ENCODE measurements at regions not wholly inside any gene's neighbourhood (a gene's known extent, or its start where the extent isn't known, plus 50 kb on each side); places are given as distances from the start of the nearest gene placed in this dataset.

- H3K4me3 Mint-ChIP-seq, result no peak overlapping the region
- no peak for DNase-seq
- CTCF ChIA-PET, result no interaction called here
- H3K4me1 Mint-ChIP-seq, result no peaks in the 10 kb centered on the region
- H3K27ac Mint-ChIP-seq, result no peak overlapping the region
- H3K27me3 Mint-ChIP-seq, result no peaks in the 10 kb centered on the region
- peaks cover 2% of the 10 kb centered on the region for H3K9me3 Mint-ChIP-seq
- no peaks in the 10 kb centered on the region for H3K36me3 Mint-ChIP-seq
Observed at GRCh38 chr11:131232261-131232660, 138.2 kb upstream of the NTM start.

- H3K27me3 Mint-ChIP-seq, result no peaks in the 10 kb centered on the region
- peaks cover 2% of the 10 kb centered on the region for H3K9me3 Mint-ChIP-seq
- no peak for DNase-seq
- no peaks in the 10 kb centered on the region for H3K4me1 Mint-ChIP-seq
- no peak overlapping the region for H3K4me3 Mint-ChIP-seq
- no peaks in the 10 kb centered on the region for H3K36me3 Mint-ChIP-seq
- CTCF ChIA-PET, result interaction anchor here (0.6 kb wide), 1 partner anchor 864 kb away, joined by 3 read pairs; no protein-coding TSS in a partner anchor
- no peak overlapping the region for H3K27ac Mint-ChIP-seq
Observed at GRCh38 chr11:131234221-131234620, 136.2 kb upstream of the NTM start.

GRCh38 chr11:131235328-131236298 lies 134.8 kb upstream of the NTM start:
- Mint-ChIP-seq H3K4me3 (no peak overlapping the region), H3K36me3 (no peaks in the 10 kb centered on the region), H3K27ac (no peak overlapping the region), H3K4me1 (no peaks in the 10 kb centered on the region), H3K9me3 (peaks cover 2% of the 10 kb centered on the region), H3K27me3 (no peaks in the 10 kb centered on the region)
- no peak for DNase-seq
- CTCF ChIA-PET, result no interaction called here

- H3K4me3 Mint-ChIP-seq, result no peak overlapping the region
- CTCF ChIA-PET, result no interaction called here
- H3K27ac Mint-ChIP-seq, result no peak overlapping the region
Observed at GRCh38 chr11:131240421-131240820, 130.0 kb upstream of the NTM start.

GRCh38 chr11:131242476-131243000 lies 127.9 kb upstream of the NTM start:
- CTCF ChIA-PET, result interaction anchor here (1.6 kb wide), 1 partner anchor 432 kb away, joined by 3 read pairs; no protein-coding TSS in a partner anchor
- no peak for DNase-seq
- Mint-ChIP-seq H3K4me1 (no peaks in the 10 kb centered on the region), H3K9me3 (peaks cover 4% of the 10 kb centered on the region), H3K36me3 (no peaks in the 10 kb centered on the region), H3K27me3 (no peaks in the 10 kb centered on the region), H3K4me3 (no peak overlapping the region), H3K27ac (no peak overlapping the region)

More at GRCh38 chr11:131240421-131240820, 130.0 kb upstream of the NTM start:
- peaks cover 4% of the 10 kb centered on the region for H3K9me3 Mint-ChIP-seq
- DNase-seq, result no peak
- H3K36me3 Mint-ChIP-seq, result no peaks in the 10 kb centered on the region
- no peaks in the 10 kb centered on the region for H3K27me3 Mint-ChIP-seq
- no peaks in the 10 kb centered on the region for H3K4me1 Mint-ChIP-seq

GRCh38 chr11:131246156-131246555 lies 124.3 kb upstream of the NTM start:
- CTCF ChIA-PET, result interaction anchor here (1.6 kb wide), 1 partner anchor 428 kb away, joined by 4 read pairs; no protein-coding TSS in a partner anchor
- no peaks in the 10 kb centered on the region for H3K4me1 Mint-ChIP-seq
- no peak for DNase-seq
- H3K36me3 Mint-ChIP-seq, result no peaks in the 10 kb centered on the region
- H3K27me3 Mint-ChIP-seq, result no peaks in the 10 kb centered on the region
- H3K9me3 Mint-ChIP-seq, result peaks cover under 1% of the 10 kb centered on the region
- no peak overlapping the region for H3K4me3 Mint-ChIP-seq
- no peak overlapping the region for H3K27ac Mint-ChIP-seq

GRCh38 chr11:131246663-131247062 lies 123.8 kb upstream of the NTM start:
- no peak for DNase-seq
- H3K36me3 Mint-ChIP-seq, result no peaks in the 10 kb centered on the region
- CTCF ChIA-PET, result interaction anchor here (1.6 kb wide), 1 partner anchor 428 kb away, joined by 4 read pairs; no protein-coding TSS in a partner anchor
- H3K4me3 Mint-ChIP-seq, result no peak overlapping the region
- H3K27me3 Mint-ChIP-seq, result no peaks in the 10 kb centered on the region
- H3K4me1 Mint-ChIP-seq, result no peaks in the 10 kb centered on the region
- no peak overlapping the region for H3K27ac Mint-ChIP-seq
- H3K9me3 Mint-ChIP-seq, result no peaks in the 10 kb centered on the region

GRCh38 chr11:131248588-131248987 lies 121.8 kb upstream of the NTM start:
- Mint-ChIP-seq H3K27ac (no peak overlapping the region), H3K27me3 (no peaks in the 10 kb centered on the region), H3K36me3 (no peaks in the 10 kb centered on the region), H3K9me3 (no peaks in the 10 kb centered on the region), H3K4me1 (no peaks in the 10 kb centered on the region), H3K4me3 (no peak overlapping the region)
- CTCF ChIA-PET, result no interaction called here
- no peak for DNase-seq

GRCh38 chr11:131253142-131253655 lies 117.2 kb upstream of the NTM start:
- Mint-ChIP-seq H3K4me1 (no peaks in the 10 kb centered on the region), H3K9me3 (no peaks in the 10 kb centered on the region), H3K4me3 (no peak overlapping the region), H3K27me3 (no peaks in the 10 kb centered on the region), H3K36me3 (no peaks in the 10 kb centered on the region), H3K27ac (no peak overlapping the region)
- CTCF ChIA-PET, result no interaction called here
- DNase-seq, result no peak

- CTCF ChIA-PET, result no interaction called here
- DNase-seq, result no peak
- H3K4me1 Mint-ChIP-seq, result no peaks in the 10 kb centered on the region
- no peaks in the 10 kb centered on the region for H3K36me3 Mint-ChIP-seq
- H3K9me3 Mint-ChIP-seq, result no peaks in the 10 kb centered on the region
- H3K4me3 Mint-ChIP-seq, result no peak overlapping the region
- no peak overlapping the region for H3K27ac Mint-ChIP-seq
- no peaks in the 10 kb centered on the region for H3K27me3 Mint-ChIP-seq
Observed at GRCh38 chr11:131253656-131254151, 116.7 kb upstream of the NTM start.

GRCh38 chr11:131254254-131254653 lies 116.2 kb upstream of the NTM start:
- no peaks in the 10 kb centered on the region for H3K4me1 Mint-ChIP-seq
- no peak overlapping the region for H3K4me3 Mint-ChIP-seq
- H3K27me3 Mint-ChIP-seq, result no peaks in the 10 kb centered on the region
- CTCF ChIA-PET, result no interaction called here
- H3K9me3 Mint-ChIP-seq, result no peaks in the 10 kb centered on the region
- H3K36me3 Mint-ChIP-seq, result no peaks in the 10 kb centered on the region
- H3K27ac Mint-ChIP-seq, result no peak overlapping the region
- no peak for DNase-seq

- H3K36me3 Mint-ChIP-seq, result no peaks in the 10 kb centered on the region
- CTCF ChIA-PET, result no interaction called here
- DNase-seq, result no peak
- peaks cover 4% of the 10 kb centered on the region for H3K9me3 Mint-ChIP-seq
- H3K4me1 Mint-ChIP-seq, result no peaks in the 10 kb centered on the region
- H3K4me3 Mint-ChIP-seq, result no peak overlapping the region
- no peak overlapping the region for H3K27ac Mint-ChIP-seq
- no peaks in the 10 kb centered on the region for H3K27me3 Mint-ChIP-seq
Observed at GRCh38 chr11:131274233-131274632, 96.2 kb upstream of the NTM start.

GRCh38 chr11:131275580-131275979 lies 94.8 kb upstream of the NTM start:
- peaks cover 4% of the 10 kb centered on the region for H3K9me3 Mint-ChIP-seq
- no peak for DNase-seq
- H3K36me3 Mint-ChIP-seq, result no peaks in the 10 kb centered on the region
- no peak overlapping the region for H3K4me3 Mint-ChIP-seq
- H3K27ac Mint-ChIP-seq, result no peak overlapping the region
- CTCF ChIA-PET, result no interaction called here
- no peaks in the 10 kb centered on the region for H3K27me3 Mint-ChIP-seq
- H3K4me1 Mint-ChIP-seq, result no peaks in the 10 kb centered on the region

- no peak overlapping the region for H3K27ac Mint-ChIP-seq
- no peak overlapping the region for H3K4me3 Mint-ChIP-seq
- DNase-seq, result no peak
- no peaks in the 10 kb centered on the region for H3K36me3 Mint-ChIP-seq
- no peaks in the 10 kb centered on the region for H3K4me1 Mint-ChIP-seq
- no peaks in the 10 kb centered on the region for H3K27me3 Mint-ChIP-seq
- CTCF ChIA-PET, result no interaction called here
- no peaks in the 10 kb centered on the region for H3K9me3 Mint-ChIP-seq
Observed at GRCh38 chr11:131278472-131278871, 91.9 kb upstream of the NTM start.
